HG02798 (cell line): ENCODE measurements at regions not wholly inside any gene's neighbourhood (a gene's known extent, or its start where the extent isn't known, plus 50 kb on each side); places are given as distances from the start of the nearest gene placed in this dataset.
"Not testable (repeated sequence)": the region's sequence is repeated elsewhere in the genome, so short reads cannot be mapped to it uniquely, and the experiment has no call there.

Experiments
- ATAC-seq: cut with Tn5 transposase; IDR thresholded peaks from one replicate; pipeline ENCODE4 v1.9.1; 2021; ENCODE audit warnings: mild to moderate bottlenecking; ENCODE audit not compliant: unreplicated experiment, poor library complexity

- ATAC-seq = no peak
Observed at GRCh38 chr10:100637785-100638184, 102.0 kb downstream of the HIF1AN start.

GRCh38 chr10:100638969-100639368 is 103.2 kb downstream of the HIF1AN start:
- not testable (repeated sequence) for ATAC-seq

GRCh38 chr10:100642295-100642994 is 102.9 kb upstream of the PAX2 start:
- no peak for ATAC-seq

- no peak for ATAC-seq
Observed at GRCh38 chr10:100645091-100645490, 100.3 kb upstream of the PAX2 start.

GRCh38 chr10:100645613-100646392 is 99.6 kb upstream of the PAX2 start:
- ATAC-seq = no peak

GRCh38 chr10:100647928-100648327 is 97.5 kb upstream of the PAX2 start:
- no peak for ATAC-seq

GRCh38 chr10:100650693-100651092 is 94.7 kb upstream of the PAX2 start:
- no peak for ATAC-seq

- not testable (repeated sequence) for ATAC-seq
Observed at GRCh38 chr10:100651099-100651498, 94.3 kb upstream of the PAX2 start.

- ATAC-seq = no peak
Observed at GRCh38 chr10:100651916-100652315, 93.5 kb upstream of the PAX2 start.

- no peak for ATAC-seq
Observed at GRCh38 chr10:100652406-100653135, 92.8 kb upstream of the PAX2 start.

GRCh38 chr10:100653238-100653956 is 92.0 kb upstream of the PAX2 start:
- ATAC-seq = no peak

GRCh38 chr10:100653957-100654781 is 91.2 kb upstream of the PAX2 start:
- no peak for ATAC-seq

- no peak for ATAC-seq
Observed at GRCh38 chr10:100654782-100655325, 90.5 kb upstream of the PAX2 start.

GRCh38 chr10:100655326-100655759 is 90.0 kb upstream of the PAX2 start:
- no peak for ATAC-seq

GRCh38 chr10:100655760-100656421 is 89.5 kb upstream of the PAX2 start:
- ATAC-seq = no peak

GRCh38 chr10:100656454-100656853 is 88.9 kb upstream of the PAX2 start:
- no peak for ATAC-seq

- ATAC-seq = no peak
Observed at GRCh38 chr10:100658269-100658668, 87.1 kb upstream of the PAX2 start.

GRCh38 chr10:100659361-100660098 is 85.9 kb upstream of the PAX2 start:
- no peak for ATAC-seq
